Amygdala (tissue), 56 donors: ENCODE measurements at regions not wholly inside any gene's neighbourhood (a gene's known extent, or its start where the extent isn't known, plus 50 kb on each side); places are given as distances from the start of the nearest gene placed in this dataset.
"Not testable (repeated sequence)": the region's sequence is repeated elsewhere in the genome, so short reads cannot be mapped to it uniquely, and the experiment has no call there.

ENCODE experiments used
- DNase-seq, 56 donors: peaks; one replicate each; lab custom pipeline; 2025; lab: John Stamatoyannopoulos, UW

DNA sequence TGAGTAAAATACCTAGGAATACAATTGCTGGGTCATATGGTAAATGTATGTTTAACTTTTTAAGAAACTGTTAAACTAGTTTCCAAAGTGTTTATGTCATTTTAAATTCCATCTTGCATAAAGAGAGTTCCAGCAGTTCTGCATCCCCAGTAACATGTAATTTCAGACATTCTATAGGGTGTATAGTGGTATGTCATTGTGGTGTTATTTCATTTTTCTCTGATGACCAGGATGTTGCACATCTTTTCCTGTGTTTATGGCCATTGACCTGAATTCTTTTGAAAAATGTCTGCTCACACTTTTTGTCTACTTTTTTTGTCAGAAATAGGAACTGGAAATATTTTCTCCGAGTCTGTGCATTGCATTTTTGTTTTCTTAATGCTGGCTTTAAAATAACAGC is 128.9 kb downstream of the TMEM200A start:
- no peak for DNase-seq

DNA sequence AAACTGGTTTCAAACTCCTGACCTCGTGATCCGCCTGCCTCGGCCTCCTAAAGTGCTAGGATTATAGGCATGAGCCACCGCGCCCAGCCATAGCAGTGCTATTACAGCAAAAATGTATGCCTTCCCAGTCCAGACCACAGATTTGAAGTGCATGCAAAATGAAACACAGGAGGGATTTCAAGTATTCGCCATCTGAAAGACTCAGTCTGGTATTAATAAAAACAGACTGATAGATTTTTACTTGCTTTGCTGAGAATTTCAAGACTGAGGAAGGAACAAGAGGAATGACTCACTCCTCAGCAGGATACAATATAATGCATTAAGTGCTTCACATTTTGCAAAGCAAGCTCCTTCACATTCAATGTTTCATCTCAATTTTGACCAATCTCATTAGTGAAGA is 134.9 kb downstream of the TMEM200A start:
- no peak for DNase-seq

DNA sequence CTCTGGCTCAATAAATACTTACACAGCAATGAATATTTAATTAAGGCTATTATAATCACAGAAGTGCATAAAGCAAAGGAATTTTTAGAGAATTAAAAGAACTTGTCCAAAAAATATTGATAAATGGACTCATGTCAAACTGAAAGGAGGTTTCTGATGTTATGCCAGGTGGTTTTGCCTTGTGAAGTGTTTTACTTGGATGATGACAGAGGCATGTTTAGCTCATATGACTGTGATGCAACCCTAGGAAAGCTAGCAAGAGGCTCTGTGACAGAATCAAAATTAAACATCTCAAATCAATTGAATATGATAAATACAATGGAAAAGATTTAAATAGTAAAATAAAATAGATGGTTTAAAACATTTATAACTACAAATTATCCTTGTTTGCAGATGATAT is 137.3 kb downstream of the TMEM200A start:
- DNase-seq = no peak

DNA sequence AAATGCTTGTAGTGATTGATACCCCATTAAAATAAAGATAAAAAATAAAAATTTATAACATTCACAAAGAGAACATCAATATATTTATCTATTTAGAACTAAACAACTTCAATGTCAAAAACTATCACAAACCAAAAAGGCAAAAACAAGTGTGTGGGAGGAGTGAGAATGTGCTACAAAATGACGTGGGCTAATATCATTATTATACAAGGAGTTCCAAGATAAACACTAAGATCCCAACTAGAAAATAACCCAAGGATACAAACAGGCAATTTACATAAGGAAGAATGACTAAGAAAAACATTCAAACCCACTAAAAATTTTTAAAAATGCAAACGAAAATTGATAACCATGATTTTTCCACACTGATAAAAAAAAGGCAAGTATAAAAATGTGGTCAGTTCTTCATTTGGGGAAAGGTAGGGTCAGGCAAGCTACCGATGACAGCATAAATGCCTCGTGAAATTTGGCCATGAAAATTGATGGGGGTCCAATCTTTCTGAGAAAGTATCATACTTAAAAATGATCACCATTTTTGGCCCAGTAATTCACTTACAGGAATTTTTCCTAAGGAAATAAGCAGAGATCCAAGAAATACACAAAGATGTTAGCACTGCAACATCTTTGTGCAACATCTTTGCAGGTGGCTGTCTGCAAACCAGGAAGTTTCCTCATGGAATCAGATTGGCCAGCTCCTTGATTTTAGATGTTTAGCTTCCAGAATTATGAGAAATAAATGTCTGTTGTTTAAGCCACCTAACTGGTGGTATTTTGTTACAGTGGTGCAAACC is 140.2 kb downstream of the TMEM200A start:
- DNase-seq = no peak

DNA sequence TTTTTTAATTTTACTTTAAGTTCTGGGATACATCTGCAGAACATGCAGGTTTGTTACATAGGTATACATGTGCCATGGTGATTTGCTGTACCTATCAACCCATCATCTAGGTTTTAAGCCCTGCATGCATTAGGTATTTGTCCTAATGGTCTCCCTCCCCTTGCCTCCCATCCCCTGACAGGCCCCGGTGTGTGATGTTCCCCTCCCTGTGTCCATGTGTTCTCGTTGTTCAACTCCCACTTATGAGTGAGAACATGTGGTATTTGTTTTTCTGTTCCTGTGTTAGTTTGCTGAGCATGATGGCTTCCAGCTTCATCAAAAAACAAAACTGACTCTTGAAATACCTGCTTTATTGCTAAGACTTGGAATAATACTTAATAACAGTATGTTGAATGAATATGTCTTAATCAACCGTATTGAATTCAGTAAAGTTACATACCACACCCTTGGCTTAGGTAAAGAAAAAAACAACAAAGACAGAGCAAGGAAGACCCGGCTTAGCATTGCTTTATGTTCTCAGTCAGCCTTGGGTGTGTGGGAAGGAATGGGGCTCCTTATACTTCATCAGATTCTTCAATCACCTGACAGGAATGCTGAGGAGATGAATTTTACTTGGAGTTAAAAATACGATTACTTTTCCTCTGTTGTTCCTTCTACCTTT is 141.3 kb downstream of the TMEM200A start:
- not testable (repeated sequence) for DNase-seq

DNA sequence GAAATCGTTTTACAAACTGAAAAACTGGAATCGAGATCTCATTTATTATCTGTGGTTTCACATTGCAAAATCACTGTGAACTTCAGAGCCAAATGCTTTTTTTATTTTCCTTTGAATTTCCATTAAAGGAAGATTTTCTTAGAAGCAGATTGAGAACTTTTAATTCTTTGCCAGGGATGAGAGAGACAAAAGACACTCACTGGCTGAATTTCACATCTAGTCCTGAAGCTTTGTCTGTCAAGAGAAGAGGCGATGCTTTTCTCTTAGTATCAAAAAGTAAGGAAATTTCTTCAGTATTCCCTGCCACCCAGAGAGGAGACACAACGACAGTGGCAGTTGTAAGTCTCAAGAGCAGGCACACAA is 141.8 kb downstream of the TMEM200A start:
- DNase-seq = no peak

DNA sequence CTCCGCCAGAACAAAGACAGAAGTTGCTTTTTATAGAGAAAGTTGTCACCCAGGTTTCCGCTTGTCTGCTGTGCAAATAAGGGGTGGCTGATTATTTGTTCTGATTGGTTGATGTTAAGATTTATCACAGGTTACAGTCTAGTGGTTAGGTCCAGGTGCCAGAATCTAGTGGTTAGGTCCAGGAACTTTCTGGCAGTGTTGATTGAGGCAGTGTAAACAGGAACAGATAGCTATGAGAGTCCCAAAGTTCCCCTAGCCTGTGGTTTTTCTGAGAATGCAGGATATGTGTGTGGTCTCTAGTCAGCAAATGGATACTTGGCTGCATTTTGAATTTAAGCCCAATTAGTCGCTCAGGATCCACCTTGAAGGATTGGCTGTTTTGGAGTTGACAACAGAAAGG is 148.0 kb downstream of the TMEM200A start:
- no peak for DNase-seq

DNA sequence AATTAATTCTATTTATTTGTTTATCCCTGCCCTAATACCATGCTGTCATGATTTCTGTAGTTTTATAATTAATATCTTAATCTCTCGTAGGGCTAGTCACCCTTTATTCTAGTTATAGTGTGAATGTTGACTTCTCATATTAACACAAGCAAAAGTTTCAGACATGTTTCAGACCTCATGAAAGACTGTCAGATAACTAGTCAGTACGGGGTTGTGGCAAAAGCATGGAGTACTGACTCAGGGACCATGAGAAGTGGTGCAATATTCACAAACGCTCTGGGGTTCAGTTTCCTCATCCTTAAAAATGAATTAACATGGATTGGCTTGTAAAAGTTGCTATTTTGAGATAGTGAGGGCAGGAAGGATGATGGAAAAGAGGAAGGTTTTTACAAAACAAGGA is 148.9 kb downstream of the TMEM200A start:
- DNase-seq = no peak

DNA sequence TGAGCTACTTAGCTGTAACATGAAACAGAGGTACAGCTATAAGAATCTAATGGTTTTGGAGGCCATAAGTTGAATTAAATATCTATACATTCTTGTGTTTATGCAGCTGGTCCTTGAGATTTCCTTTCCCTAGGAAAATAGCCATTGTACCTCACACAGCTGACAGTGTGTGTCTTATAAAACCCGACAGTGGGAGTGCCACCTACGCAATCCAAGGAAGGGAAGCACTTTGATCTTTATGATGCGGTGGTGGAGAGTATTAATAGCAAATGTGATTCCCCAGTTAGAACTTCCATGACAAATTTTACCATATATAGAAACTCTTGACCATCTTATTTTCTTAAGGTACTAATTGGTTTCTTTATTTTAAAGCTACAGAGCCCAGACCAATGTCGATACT is 149.5 kb downstream of the TMEM200A start:
- no peak for DNase-seq

DNA sequence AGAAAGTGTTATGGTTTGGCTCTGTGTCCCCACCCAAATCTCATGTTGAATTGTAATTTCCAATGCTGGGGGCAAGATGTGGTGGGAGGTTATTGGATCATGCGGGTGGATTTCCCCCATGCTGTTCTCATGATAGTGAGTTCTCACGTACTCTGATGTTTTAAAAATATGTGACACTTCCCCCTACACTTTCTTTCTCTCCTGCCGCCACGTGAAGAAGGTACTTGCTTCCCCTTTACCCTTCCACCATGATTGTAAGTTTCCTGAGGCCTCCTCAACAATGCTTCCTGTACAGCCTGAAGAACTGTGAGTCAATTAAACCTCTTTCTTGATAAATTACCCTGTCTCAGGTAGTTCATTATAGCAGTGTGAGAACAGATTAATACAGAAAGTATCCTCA is 150.8 kb downstream of the TMEM200A start:
- no peak for DNase-seq

DNA sequence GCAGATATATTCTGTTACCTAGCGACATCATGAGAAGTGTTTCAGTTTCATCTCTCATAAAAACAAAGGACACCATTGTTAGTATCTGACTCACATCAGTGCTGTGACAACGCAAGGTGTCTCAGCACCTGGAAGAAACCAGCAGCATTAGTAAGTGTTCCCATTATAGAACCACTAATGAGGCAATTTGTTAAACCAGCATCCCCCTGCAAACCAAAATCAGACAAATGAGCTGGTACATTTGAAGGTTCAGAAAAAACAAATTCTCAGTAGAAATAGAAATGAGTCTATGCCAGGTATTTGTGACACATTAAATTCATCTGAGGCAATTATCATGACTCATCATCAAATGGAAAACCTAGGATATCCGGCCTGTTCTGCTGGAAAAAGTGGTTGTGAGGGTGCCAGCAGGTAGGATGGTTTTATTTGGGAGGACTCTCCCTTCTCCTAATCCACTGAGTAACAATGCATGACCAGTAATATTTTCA is 151.7 kb downstream of the TMEM200A start:
- no peak for DNase-seq

DNA sequence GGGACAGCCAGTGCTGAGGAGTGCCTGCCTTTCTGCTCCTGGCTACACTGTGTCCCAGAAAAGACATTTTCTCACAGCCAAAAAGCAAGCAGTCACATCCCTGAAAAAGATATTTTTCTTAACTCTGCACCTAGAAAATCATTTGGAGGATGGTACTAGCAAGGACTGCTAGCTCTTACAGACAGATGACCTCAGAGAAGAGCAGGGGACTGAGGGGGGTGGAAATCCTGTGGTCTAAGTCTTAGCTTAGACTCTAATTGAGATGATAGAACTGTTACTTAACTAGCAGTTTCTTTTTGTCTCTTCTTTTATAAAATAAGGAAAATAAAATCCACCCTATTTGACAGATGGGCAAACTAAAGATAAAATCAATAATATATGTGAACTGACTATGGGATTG is 152.8 kb downstream of the TMEM200A start:
- DNase-seq = no peak

DNA sequence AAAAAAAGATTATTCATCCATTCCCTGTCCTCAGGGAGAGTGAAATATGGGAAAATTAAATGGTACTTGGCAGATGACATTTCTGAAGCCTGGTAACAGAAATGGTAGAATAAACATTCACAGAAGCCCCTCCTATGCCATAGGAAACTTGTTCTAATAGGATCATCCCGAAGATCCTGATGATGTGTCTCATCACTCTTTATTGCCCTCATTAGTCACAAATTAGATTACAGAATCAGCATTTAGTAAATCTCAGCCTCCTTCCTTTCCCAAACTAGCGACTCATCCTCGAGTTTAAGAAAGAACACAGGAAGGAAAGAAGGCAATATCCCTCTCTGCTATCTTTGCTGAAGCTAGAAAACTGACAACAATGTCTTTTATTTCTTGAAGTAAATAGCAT is 154.4 kb downstream of the TMEM200A start:
- DNase-seq = no peak

DNA sequence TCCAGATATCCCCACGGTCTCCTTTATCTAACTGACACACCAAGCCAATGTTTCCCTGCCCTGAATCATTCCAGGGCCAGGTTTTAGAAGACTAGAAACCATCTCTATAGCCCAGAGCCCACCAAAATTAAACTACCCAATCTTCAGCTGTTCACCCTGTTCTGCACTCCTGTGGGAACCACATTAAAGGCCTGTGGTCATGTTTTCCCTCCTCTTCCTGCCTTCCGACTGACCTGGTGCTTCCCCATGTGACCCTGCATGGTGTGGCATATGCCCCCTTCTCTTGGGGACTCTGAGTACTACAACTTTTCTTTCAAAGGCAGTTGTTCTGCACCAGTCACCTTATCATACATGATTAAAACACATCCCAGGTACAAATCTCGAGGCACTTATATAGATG is 155.0 kb downstream of the TMEM200A start:
- DNase-seq = no peak

DNA sequence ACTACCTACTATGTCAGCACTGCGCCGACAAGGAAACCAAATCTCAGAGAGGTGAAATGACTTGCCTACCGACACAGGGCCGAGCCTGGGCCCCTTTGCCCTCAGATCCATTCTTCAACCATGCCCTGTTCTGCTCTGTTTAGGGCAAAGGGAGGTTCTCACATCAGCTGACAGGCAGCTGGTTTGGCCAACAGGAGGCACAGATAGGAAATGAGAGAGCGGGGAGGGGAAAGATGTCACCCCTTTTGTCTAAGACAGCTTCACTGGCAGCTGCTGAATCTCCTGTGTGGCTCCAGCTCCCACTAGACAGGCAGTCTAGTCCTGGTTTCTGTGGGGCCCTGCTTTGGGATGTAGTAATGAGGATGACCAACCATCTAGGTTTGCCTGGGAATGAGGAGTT is 158.7 kb downstream of the TMEM200A start:
- DNase-seq = no peak

DNA sequence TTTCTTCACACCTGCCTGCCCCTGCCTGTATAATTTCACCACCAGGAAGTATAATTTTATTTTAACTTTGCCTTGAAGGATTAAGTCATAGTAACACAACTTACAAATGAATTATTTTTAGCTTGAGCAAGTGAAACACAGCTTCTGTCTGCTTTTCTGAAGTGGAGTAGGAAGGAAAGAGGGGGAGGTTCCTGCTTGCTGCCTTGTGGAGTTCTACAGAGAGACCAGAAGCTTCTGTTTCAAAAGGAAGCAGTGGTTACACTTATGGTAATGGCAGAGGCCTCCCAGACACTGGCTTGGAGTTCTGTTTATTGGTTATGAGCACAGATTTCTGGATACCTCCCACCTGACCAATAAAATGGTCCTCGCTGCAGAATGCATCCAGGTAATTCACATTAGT is 159.6 kb downstream of the TMEM200A start:
- DNase-seq = peak in 11 of 56 donors; percentile 1 to 56 (median 15)

DNA sequence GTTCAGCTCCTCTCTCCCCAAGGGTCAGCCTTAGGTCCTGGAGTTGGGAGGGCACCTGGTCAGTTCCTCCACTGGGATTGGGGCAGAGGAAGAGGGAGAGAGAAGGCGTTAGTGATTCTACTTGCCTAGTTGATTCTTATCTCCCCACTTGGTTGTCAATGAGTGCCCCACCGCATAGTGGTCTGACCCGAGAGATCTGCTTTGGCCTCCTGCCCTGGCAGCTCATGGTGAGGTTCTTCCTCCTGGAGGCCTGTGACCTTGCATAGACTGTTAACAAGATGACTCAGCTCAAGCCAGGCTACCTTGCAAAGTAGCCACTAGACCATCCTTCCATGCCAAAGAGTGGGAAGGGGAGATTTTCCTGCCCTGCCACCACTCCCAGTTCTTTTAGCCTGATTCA is 160.6 kb downstream of the TMEM200A start:
- no peak for DNase-seq

DNA sequence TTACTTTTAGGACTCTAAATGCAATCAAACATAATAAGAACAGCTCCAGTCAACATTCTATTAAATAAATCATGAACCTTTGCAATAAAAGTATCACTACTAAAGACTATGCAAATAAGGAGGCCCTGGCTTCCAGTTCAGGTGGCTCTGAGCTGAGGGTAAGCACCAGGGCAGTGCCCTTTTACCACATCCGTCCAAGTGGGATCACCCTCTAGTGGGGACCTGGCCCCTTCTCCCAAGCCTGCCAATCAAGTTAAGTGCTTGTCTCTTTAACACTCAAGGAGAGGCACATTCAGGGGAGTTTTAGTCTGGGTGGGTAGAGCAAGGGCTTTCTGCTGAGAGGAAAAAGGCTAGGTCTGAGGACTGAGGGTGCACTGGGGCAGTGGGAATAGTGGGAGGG is 161.4 kb downstream of the TMEM200A start:
- no peak for DNase-seq

DNA sequence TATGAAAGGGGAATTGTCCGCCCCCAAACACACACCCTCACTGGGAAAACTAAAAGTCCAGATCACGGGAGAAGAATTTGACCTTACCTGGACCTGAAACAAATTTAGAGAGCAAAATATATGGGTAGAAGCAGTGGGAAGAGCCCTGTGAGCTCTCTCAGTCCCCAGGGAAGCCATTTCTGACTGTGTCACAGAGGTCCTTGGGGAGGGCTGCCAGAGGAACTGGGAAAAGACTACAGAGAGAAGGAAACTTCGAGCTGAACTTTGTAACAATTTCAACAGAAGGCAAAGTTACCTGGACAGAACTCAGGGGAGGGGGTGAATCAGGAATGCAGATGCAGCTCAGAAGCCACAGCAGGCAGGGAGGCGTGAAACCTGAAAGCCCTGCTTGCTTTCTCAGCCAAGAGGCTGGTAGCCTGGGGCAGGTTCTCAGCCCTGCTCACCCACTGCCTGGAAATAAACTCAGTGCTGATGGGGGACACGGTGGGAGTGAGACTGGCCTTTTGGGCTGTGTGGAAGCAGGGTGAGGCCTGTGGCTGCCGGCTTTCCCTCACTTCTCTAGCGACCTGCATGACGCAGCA is 163.8 kb downstream of the TMEM200A start:
- DNase-seq = no peak

DNA sequence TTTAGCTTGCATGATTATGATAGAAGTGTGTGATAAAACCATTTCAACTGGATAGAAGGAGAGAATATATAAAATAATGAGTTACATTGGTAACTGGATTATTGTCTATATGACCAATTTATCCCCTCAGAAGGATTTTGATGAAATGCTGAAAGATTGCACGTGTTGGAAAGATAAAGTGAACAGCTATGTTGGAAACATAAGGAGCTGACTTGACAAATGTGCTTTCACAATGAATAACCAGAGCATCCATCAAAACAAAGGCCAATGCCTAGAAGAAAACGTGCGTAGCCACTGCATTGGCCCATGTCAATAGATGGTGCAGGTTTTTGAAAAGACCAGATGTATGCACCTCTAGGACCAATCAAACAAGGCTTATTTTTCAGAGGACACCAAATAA is 168.8 kb downstream of the TMEM200A start:
- no peak for DNase-seq

DNA sequence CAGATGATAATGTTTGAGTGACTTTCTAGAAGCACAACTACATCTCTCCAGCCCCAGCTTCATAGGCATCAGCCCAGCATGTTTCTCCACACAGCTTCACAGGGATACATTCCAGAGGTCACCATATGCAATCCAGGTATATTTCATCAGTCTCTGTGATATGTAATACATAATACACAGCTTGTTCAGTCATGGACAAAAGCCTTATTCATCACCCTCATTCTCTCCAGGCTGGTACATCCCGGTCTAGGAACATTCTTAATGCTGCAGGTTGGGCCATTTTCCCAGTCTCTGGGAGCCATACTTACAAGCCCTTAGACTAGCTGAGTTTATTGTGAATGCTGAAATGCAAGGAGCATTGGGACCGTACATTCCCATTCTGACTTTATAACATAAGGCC is 169.4 kb downstream of the TMEM200A start:
- DNase-seq = no peak

DNA sequence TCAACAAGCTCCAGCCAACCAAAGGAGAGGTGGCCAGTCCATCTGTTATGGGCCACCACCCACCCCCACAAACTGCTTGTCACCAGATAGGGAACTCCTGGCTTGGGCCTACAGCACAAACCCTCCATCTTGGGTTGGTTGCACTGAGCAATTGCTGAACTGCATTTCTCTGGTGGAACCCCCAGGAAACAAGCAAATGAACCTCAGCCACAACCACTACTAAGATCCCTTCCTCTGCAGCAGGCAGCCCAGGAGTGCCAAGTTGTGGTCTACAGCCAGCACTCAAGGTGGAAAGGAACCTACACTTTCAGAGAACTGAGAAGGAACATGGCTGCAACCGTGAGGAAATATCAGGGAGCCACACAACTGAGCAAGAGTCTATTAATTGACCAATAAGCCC is 171.6 kb downstream of the TMEM200A start:
- DNase-seq = no peak
